Neural cell (in vitro differentiated cells): ENCODE measurements at regions not wholly inside any gene's neighbourhood (a gene's known extent, or its start where the extent isn't known, plus 50 kb on each side); places are given as distances from the start of the nearest gene placed in this dataset.

Experiments used
- EP300 ChIP-seq: fragments of 450-650 bp; conservative IDR thresholded peaks from 2 replicates; pipeline ENCODE4 v1.6.1; 2014; ENCODE audit warnings: antibody characterized with exemption, mild to moderate bottlenecking, moderate library complexity; ENCODE audit not compliant: poor library complexity, severe bottlenecking
- EZH2 ChIP-seq: fragments of 200-600, 300-800 bp; shearing (Covaris generic), sonication (generic); IDR thresholded peaks from 2 replicates; pipeline ENCODE4 v1.6.1; 2014; ENCODE audit warnings: antibody characterized with exemption, low read length, borderline replicate concordance, mild to moderate bottlenecking; ENCODE audit not compliant: insufficient read depth, poor library complexity, severe bottlenecking
- POLR2AphosphoS5 ChIP-seq: IDR thresholded peaks from 2 replicates; pipeline ENCODE4 v1.6.1; 2012
- RAD21 ChIP-seq: fragments of 450-650 bp; conservative IDR thresholded peaks from 2 replicates; pipeline ENCODE4 v1.6.1; 2014; ENCODE audit warnings: antibody characterized with exemption, mild to moderate bottlenecking, moderate library complexity
- SMC3 ChIP-seq: fragments of 450-650 bp; conservative IDR thresholded peaks from 2 replicates; pipeline ENCODE4 v1.6.1; 2014; ENCODE audit warnings: antibody characterized with exemption, mild to moderate bottlenecking, moderate library complexity; ENCODE audit not compliant: poor library complexity
- TAF1 ChIP-seq: IDR thresholded peaks from 2 replicates; pipeline ENCODE4 v1.6.1; 2012; ENCODE audit warnings: low read depth
- TF ChIP-seq, protein P1 (sequence below): fragments of 450-650 bp; IDR thresholded peaks from 2 replicates; pipeline ENCODE4 v1.5.1; 2014; ENCODE audit warnings: antibody characterized with exemption, mild to moderate bottlenecking, moderate library complexity; ENCODE audit not compliant: poor library complexity, severe bottlenecking
- TF ChIP-seq, protein P2 (sequence below): IDR thresholded peaks from 2 replicates; pipeline ENCODE4 v1.6.1; 2012; ENCODE audit warnings: borderline replicate concordance

DNA sequence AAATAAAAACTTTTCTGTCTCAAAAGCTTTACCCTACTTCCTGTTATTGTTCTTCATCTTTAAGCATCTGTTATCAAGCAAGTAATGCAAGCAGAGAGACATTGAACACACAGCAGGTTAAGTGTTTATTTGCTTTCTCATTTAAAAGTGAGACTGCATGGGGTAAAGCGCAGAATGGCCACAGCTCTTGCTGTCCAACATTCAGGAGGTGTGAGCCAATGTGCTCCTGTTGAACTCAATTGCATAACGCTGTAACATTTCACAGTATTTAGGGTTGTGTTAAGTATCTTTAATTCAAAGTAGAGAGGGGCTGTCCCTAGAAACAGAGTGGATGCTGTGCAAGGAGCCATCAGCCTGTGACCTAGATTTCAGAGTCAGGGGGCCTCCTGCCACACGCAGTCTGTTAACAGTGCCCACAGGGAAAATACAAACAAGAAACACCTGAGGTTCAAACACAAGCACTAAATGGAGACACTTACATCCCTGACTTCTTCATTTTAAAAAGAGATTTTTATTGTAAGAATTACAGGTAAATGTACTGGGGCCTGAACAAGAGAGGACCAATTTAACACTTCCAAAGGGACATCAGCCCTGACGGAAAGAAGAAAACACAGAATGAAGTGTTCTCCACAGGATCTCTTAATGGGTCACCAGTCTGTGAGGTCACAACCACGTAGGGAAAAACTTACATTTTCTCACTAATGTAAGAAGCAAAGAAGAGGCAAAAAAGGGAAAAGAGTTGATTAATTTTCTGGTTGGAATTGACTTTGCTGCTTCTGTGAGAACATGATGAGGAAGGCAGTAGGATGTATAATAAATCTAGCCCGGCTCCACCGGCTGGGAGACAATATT lies 815.1 kb downstream of the VGLL3 start:
- no peak for TF ChIP-seq EZH2
- TF ChIP-seq, protein P1, sequence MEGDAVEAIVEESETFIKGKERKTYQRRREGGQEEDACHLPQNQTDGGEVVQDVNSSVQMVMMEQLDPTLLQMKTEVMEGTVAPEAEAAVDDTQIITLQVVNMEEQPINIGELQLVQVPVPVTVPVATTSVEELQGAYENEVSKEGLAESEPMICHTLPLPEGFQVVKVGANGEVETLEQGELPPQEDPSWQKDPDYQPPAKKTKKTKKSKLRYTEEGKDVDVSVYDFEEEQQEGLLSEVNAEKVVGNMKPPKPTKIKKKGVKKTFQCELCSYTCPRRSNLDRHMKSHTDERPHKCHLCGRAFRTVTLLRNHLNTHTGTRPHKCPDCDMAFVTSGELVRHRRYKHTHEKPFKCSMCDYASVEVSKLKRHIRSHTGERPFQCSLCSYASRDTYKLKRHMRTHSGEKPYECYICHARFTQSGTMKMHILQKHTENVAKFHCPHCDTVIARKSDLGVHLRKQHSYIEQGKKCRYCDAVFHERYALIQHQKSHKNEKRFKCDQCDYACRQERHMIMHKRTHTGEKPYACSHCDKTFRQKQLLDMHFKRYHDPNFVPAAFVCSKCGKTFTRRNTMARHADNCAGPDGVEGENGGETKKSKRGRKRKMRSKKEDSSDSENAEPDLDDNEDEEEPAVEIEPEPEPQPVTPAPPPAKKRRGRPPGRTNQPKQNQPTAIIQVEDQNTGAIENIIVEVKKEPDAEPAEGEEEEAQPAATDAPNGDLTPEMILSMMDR = no peak
- no peak for TF ChIP-seq RAD21
- TF ChIP-seq EP300 = no peak
- TF ChIP-seq, protein P2, sequence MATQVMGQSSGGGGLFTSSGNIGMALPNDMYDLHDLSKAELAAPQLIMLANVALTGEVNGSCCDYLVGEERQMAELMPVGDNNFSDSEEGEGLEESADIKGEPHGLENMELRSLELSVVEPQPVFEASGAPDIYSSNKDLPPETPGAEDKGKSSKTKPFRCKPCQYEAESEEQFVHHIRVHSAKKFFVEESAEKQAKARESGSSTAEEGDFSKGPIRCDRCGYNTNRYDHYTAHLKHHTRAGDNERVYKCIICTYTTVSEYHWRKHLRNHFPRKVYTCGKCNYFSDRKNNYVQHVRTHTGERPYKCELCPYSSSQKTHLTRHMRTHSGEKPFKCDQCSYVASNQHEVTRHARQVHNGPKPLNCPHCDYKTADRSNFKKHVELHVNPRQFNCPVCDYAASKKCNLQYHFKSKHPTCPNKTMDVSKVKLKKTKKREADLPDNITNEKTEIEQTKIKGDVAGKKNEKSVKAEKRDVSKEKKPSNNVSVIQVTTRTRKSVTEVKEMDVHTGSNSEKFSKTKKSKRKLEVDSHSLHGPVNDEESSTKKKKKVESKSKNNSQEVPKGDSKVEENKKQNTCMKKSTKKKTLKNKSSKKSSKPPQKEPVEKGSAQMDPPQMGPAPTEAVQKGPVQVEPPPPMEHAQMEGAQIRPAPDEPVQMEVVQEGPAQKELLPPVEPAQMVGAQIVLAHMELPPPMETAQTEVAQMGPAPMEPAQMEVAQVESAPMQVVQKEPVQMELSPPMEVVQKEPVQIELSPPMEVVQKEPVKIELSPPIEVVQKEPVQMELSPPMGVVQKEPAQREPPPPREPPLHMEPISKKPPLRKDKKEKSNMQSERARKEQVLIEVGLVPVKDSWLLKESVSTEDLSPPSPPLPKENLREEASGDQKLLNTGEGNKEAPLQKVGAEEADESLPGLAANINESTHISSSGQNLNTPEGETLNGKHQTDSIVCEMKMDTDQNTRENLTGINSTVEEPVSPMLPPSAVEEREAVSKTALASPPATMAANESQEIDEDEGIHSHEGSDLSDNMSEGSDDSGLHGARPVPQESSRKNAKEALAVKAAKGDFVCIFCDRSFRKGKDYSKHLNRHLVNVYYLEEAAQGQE = no peak
- no peak for TF ChIP-seq SMC3
- no peak for TF ChIP-seq TAF1
- TF ChIP-seq POLR2AphosphoS5 = no peak
